Fibroblast of the aortic adventitia (primary cell): ENCODE measurements at regions not wholly inside any gene's neighbourhood (a gene's known extent, or its start where the extent isn't known, plus 50 kb on each side); places are given as distances from the start of the nearest gene placed in this dataset.

Source experiments
- DNase-seq: peaks from one replicate; pipeline ENCODE4 v3.0.0-alpha.2; 2010; ENCODE audit warnings: low read depth
- H3K4me3 ChIP-seq: 2 replicates; pipeline ENCODE4 v1.5.1; 2011; ENCODE audit warnings: low read depth, mild to moderate bottlenecking, control low read depth, low read length, moderate library complexity
- TF ChIP-seq, protein P1 (sequence below): IDR thresholded peaks from 2 replicates; pipeline ENCODE4 v1.5.1; 2011; ENCODE audit warnings: mild to moderate bottlenecking, low read length, control low read depth, inconsistent platforms; ENCODE audit not compliant: insufficient read depth

DNA sequence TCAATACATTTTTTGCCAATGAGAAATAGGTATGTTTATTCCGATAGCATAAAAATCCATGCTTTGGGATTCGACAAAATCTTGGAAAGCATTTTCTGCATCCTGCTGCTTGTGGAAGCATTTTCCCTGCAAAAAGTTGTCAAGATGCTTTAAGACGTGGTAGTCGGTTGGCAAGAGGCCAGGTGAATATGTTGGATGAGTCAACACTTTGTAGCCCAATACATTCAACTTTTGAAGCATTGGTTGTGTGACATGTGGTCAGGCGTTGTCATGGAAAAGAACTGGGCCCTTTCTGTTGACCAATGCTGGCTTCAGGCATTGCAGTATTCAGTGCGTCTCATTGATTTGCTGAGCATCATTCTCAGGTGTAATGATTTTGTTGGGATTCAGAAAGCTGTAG is 764.5 kb downstream of the TRIB2 start:
- TF ChIP-seq, protein P1, sequence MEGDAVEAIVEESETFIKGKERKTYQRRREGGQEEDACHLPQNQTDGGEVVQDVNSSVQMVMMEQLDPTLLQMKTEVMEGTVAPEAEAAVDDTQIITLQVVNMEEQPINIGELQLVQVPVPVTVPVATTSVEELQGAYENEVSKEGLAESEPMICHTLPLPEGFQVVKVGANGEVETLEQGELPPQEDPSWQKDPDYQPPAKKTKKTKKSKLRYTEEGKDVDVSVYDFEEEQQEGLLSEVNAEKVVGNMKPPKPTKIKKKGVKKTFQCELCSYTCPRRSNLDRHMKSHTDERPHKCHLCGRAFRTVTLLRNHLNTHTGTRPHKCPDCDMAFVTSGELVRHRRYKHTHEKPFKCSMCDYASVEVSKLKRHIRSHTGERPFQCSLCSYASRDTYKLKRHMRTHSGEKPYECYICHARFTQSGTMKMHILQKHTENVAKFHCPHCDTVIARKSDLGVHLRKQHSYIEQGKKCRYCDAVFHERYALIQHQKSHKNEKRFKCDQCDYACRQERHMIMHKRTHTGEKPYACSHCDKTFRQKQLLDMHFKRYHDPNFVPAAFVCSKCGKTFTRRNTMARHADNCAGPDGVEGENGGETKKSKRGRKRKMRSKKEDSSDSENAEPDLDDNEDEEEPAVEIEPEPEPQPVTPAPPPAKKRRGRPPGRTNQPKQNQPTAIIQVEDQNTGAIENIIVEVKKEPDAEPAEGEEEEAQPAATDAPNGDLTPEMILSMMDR: no peak
- DNase-seq: no peak
- no peak overlapping the region for H3K4me3 ChIP-seq

GRCh38 chr2:13485256-13485655 is 768.5 kb downstream of the TRIB2 start:
- no peak overlapping the region for H3K4me3 ChIP-seq
- TF ChIP-seq, protein P1: no peak
- no peak for DNase-seq

- no peak for DNase-seq
- TF ChIP-seq, protein P1: no peak
- H3K4me3 ChIP-seq: no peak overlapping the region
Measured at GRCh38 chr2:13488965-13489364, 772.2 kb downstream of the TRIB2 start.

DNA sequence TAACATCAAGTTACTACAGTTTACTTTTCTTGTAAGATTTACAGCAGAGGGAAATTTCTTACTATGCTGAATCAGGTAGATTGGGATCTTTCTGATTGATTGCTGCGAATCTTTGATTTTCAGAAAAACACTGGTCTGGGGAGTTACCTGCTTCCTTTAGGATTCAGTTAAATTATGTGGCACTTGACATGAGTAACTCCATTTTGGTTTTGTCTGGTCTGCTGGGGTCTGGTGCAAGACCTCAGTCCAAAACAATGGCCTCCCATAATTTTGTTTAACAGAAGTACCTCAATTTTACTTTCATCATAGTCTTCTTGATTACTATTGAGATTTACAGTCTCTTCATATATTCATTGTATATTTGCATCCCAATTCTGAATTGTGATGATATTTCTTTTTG is 775.5 kb downstream of the TRIB2 start:
- TF ChIP-seq, protein P1: no peak
- no peak for DNase-seq
- no peak overlapping the region for H3K4me3 ChIP-seq

- TF ChIP-seq, protein P1: no peak
Measured at GRCh38 chr2:13495051-13495450, 778.3 kb downstream of the TRIB2 start.

GRCh38 chr2:13504808-13505207 is 788.1 kb downstream of the TRIB2 start:
- TF ChIP-seq, protein P1: no peak
- DNase-seq: no peak
- no peak overlapping the region for H3K4me3 ChIP-seq

More at GRCh38 chr2:13495051-13495450, 778.3 kb downstream of the TRIB2 start:
- H3K4me3 ChIP-seq: no peak overlapping the region
- DNase-seq: no peak

GRCh38 chr2:13508671-13509070 is 791.9 kb downstream of the TRIB2 start:
- H3K4me3 ChIP-seq: no peak overlapping the region
- TF ChIP-seq, protein P1: no peak
- DNase-seq: no peak
